Transverse colon (tissue), 4 donors: ENCODE measurements at regions not wholly inside any gene's neighbourhood (a gene's known extent, or its start where the extent isn't known, plus 50 kb on each side); places are given as distances from the start of the nearest gene placed in this dataset.

Experiments used
- EP300 ChIP-seq: sonication (generic); formaldehyde crosslinking; IDR thresholded peaks from one replicate; pipeline ENCODE4 v1.6.1; 2017; ENCODE audit warnings: antibody characterized with exemption, low read depth
- POLR2A ChIP-seq: fragments of 450-650 bp; IDR thresholded peaks from one replicate; pipeline ENCODE4 v1.6.1; 2016; ENCODE audit warnings: antibody characterized with exemption, mild to moderate bottlenecking, moderate library complexity
- POLR2AphosphoS5 ChIP-seq, 3 donors: sonication (generic); formaldehyde crosslinking; IDR thresholded peaks; one replicate each; pipeline ENCODE4 v1.6.1; 2016; ENCODE audit warnings: antibody characterized with exemption in 3 of 3
- TF ChIP-seq, protein P1 (sequence below), 5 experiments: fragments of 200-600 bp in 3 of 5; fragments of 450-650 bp in 2 of 5; sonication (generic) in 3 of 5; IDR thresholded peaks; 1 replicate in 2 of 5; 2 replicates in 3 of 5; pipeline ENCODE4 v1.5.1; 2016 to 2017; ENCODE audit warnings: antibody characterized with exemption in 5 of 5, inconsistent platforms in 3 of 5, mild to moderate bottlenecking in 2 of 5, moderate library complexity in 1 of 5

GRCh38 chr12:58079806-58080205 lies 138.4 kb downstream of the ATP23 start:
- TF ChIP-seq, protein P1, sequence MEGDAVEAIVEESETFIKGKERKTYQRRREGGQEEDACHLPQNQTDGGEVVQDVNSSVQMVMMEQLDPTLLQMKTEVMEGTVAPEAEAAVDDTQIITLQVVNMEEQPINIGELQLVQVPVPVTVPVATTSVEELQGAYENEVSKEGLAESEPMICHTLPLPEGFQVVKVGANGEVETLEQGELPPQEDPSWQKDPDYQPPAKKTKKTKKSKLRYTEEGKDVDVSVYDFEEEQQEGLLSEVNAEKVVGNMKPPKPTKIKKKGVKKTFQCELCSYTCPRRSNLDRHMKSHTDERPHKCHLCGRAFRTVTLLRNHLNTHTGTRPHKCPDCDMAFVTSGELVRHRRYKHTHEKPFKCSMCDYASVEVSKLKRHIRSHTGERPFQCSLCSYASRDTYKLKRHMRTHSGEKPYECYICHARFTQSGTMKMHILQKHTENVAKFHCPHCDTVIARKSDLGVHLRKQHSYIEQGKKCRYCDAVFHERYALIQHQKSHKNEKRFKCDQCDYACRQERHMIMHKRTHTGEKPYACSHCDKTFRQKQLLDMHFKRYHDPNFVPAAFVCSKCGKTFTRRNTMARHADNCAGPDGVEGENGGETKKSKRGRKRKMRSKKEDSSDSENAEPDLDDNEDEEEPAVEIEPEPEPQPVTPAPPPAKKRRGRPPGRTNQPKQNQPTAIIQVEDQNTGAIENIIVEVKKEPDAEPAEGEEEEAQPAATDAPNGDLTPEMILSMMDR (IDR thresholded peaks at IDR 0.05), result no peak
- TF ChIP-seq POLR2A (no peak), EP300 (no peak), POLR2AphosphoS5 (IDR thresholded peaks at IDR 0.05) (no peak)
